K562 (cell line): ENCODE measurements at regions not wholly inside any gene's neighbourhood (a gene's known extent, or its start where the extent isn't known, plus 50 kb on each side); places are given as distances from the start of the nearest gene placed in this dataset.

Source experiments
- ATAC-seq: fragments of 200-7000 bp; cut with Tn5 transposase; 3 replicates; pipeline ENCODE4 v1.9.1; 2020; ENCODE audit warnings: moderate library complexity
- BruUV-seq: library from RNA; stranded (reverse); fragments of 400-500 nt; replicated peaks from 2 replicates; lab custom pipeline; 2021; lab: Mats Ljungman, UMichigan
- CTCF ChIA-PET: fragments of 300-600 bp; formaldehyde crosslinking; extraction: SDS; loops from one replicate; lab custom pipeline; 2021; ENCODE audit warnings: low intra/inter-chr PET ratio; lab: Yijun Ruan, JAX
- POLR2A ChIA-PET: fragments of 300-600, 350-650 bp; sonication (Branson Sonifier 250); formaldehyde crosslinking; extraction: SDS; loops from one replicate; lab custom pipeline; 2021; ENCODE audit warnings: antibody characterized with exemption, inconsistent platforms; lab: Yijun Ruan, JAX
- DNase-seq, 4 experiments: peaks; one replicate each; pipeline versions ENCODE4 v3.0.0 to v3.0.0-alpha.2; 2011 to 2018; ENCODE audit warnings: low spot score in 3 of 4, mixed read lengths in 3 of 4; ENCODE audit errors: extremely low read depth in 1 of 4
- FAIRE-seq: peaks from 2 replicates; lab custom pipeline; 2011; peaks lifted over from hg19 to GRCh38; lab: Jason Lieb, UNC
- H2AFZ ChIP-seq: 2 replicates; pipeline ENCODE4 v1.6.0; 2011; ENCODE audit warnings: low read depth, low read length, control low read depth, inconsistent platforms
- H3K27ac ChIP-seq: fragments of 200-600 bp; 3 replicates; pipeline ENCODE4 v1.8.0; 2011; ENCODE audit warnings: low read depth, mild to moderate bottlenecking, control low read depth, inconsistent platforms, low read length, moderate library complexity, mixed read lengths; ENCODE audit errors: extremely low read depth
- H3K27me3 ChIP-seq, 2 experiments: fragments of 300-600 bp in 1 of 2; 2 replicates in 1 of 2; 3 replicates in 1 of 2; pipeline versions ENCODE4 v1.6.0 to v1.8.0; 2011; ENCODE audit warnings: inconsistent platforms in 2 of 2, low read length in 2 of 2, mild to moderate bottlenecking in 1 of 2, mixed read lengths in 1 of 2, moderate library complexity in 1 of 2; ENCODE audit not compliant: control insufficient read depth in 2 of 2, insufficient read depth in 2 of 2
- H3K36me3 ChIP-seq: fragments of 300-600 bp; 3 replicates; pipeline ENCODE4 v1.8.0; 2011; ENCODE audit warnings: mild to moderate bottlenecking, low read length, inconsistent platforms; ENCODE audit not compliant: control insufficient read depth, insufficient read depth
- H3K4me1 ChIP-seq, 2 experiments: fragments of 200-600 bp in 1 of 2; replicated peaks in 1 of 2; 2 replicates in 1 of 2; 3 replicates in 1 of 2; pipeline versions ENCODE4 v1.5.1 to v1.8.0; 2011; ENCODE audit warnings: inconsistent platforms in 2 of 2, low read length in 2 of 2, mild to moderate bottlenecking in 1 of 2, mixed read lengths in 1 of 2, moderate library complexity in 1 of 2; ENCODE audit not compliant: control insufficient read depth in 2 of 2, insufficient read depth in 2 of 2
- H3K4me2 ChIP-seq: 2 replicates; pipeline ENCODE4 v1.6.1; 2011; ENCODE audit warnings: low read length, control low read depth, inconsistent platforms, mixed read lengths; ENCODE audit not compliant: insufficient read depth
- H3K4me3 ChIP-seq: fragments of 200-600 bp; sonication (generic), shearing (Covaris generic); 2 replicates; pipeline ENCODE4 v1.5.1; 2016; ENCODE audit warnings: control low read depth, inconsistent platforms
- H3K79me2 ChIP-seq: fragments of 200-600 bp; 3 replicates; pipeline ENCODE4 v1.8.0; 2011; ENCODE audit warnings: low read length, inconsistent platforms; ENCODE audit not compliant: control insufficient read depth, insufficient read depth
- H3K9ac ChIP-seq, 2 experiments: 2 replicates each; pipeline versions ENCODE4 v1.6.0 to v1.6.1; 2011; ENCODE audit warnings: low read depth in 2 of 2, low read length in 2 of 2, control low read depth in 1 of 2, inconsistent platforms in 1 of 2, mild to moderate bottlenecking in 1 of 2, mixed read lengths in 1 of 2; ENCODE audit not compliant: insufficient read depth in 1 of 2
- H3K9me1 ChIP-seq: one replicate; pipeline ENCODE4 v1.6.0; 2011; ENCODE audit warnings: inconsistent platforms, mild to moderate bottlenecking, low read length, moderate library complexity; ENCODE audit not compliant: control insufficient read depth, insufficient read depth
- H3K9me3 ChIP-seq: replicated peaks from 2 replicates; pipeline ENCODE4 v1.5.1; 2011; ENCODE audit warnings: low read depth, low read length, inconsistent platforms; ENCODE audit not compliant: control insufficient read depth, insufficient read depth
- H4K20me1 ChIP-seq: replicated peaks from 2 replicates; pipeline ENCODE4 v1.6.1; 2011; ENCODE audit warnings: low read length, inconsistent platforms, mixed read lengths; ENCODE audit not compliant: control insufficient read depth, insufficient read depth
- ARHGAP35 ChIP-seq: fragments of 450-650 bp; IDR thresholded peaks from 2 replicates; pipeline ENCODE4 v1.6.1; 2018; ENCODE audit not compliant: partially characterized antibody
- ASH1L ChIP-seq: fragments of 450-650 bp; IDR thresholded peaks from 2 replicates; pipeline ENCODE4 v1.6.1; 2018; ENCODE audit warnings: borderline replicate concordance, mild to moderate bottlenecking, low read depth; ENCODE audit not compliant: partially characterized antibody
- CHD2 ChIP-seq: IDR thresholded peaks from 2 replicates; pipeline ENCODE4 v1.6.1; 2011; ENCODE audit warnings: low read depth, low read length
- EWSR1 ChIP-seq: fragments of 450-650 bp; IDR thresholded peaks from 2 replicates; pipeline ENCODE4 v1.6.1; 2018; ENCODE audit warnings: borderline replicate concordance, mild to moderate bottlenecking, low read depth, moderate library complexity; ENCODE audit not compliant: partially characterized antibody
- FOXA3 ChIP-seq, 2 experiments: fragments of 450-650 bp in 1 of 2; sonication (generic) in 1 of 2; formaldehyde crosslinking; IDR thresholded peaks in 1 of 2; conservative IDR thresholded peaks in 1 of 2; 2 replicates each; pipeline versions ENCODE4 v1.4.0 to v1.8.0; 2020 to 2022; ENCODE audit warnings: mild to moderate bottlenecking in 2 of 2, missing genetic modification reagents in 1 of 2
- HEY1 ChIP-seq: fragments of 250-450 bp; sonication (Bioruptor Pico); IDR thresholded peaks from 2 replicates; pipeline ENCODE4 v1.5.0; 2020; ENCODE audit warnings: mild to moderate bottlenecking, moderate library complexity, borderline replicate concordance
- MTF1 ChIP-seq: fragments of 250-450 bp; sonication (Bioruptor Pico); IDR thresholded peaks from 2 replicates; pipeline ENCODE4 v1.9.0; 2021; ENCODE audit warnings: moderate library complexity, mild to moderate bottlenecking, inconsistent platforms, borderline replicate concordance
- PHF21A ChIP-seq: fragments of 450-650 bp; IDR thresholded peaks from 2 replicates; pipeline ENCODE4 v1.6.1; 2017; ENCODE audit warnings: low read depth, borderline replicate concordance
- SIRT6 ChIP-seq: IDR thresholded peaks from one replicate; pipeline ENCODE4 v1.6.1; 2012; ENCODE audit warnings: low read depth, mild to moderate bottlenecking, control low read depth, inconsistent platforms, low read length, moderate library complexity
- SMAD2 ChIP-seq: fragments of 150-350 bp; IDR thresholded peaks from 2 replicates; pipeline ENCODE4 v1.6.1; 2014; ENCODE audit warnings: low read depth, mild to moderate bottlenecking, low read length
- SP2 ChIP-seq: IDR thresholded peaks from 2 replicates; pipeline ENCODE4 v1.6.1; 2011; ENCODE audit warnings: mild to moderate bottlenecking, low read depth, low read length, moderate library complexity; ENCODE audit not compliant: poor library complexity, severe bottlenecking; ENCODE audit errors: extremely low read depth
- TEAD1 ChIP-seq, 2 experiments: fragments of 450-650 bp in 1 of 2; sonication (generic) in 1 of 2; formaldehyde crosslinking; IDR thresholded peaks; 2 replicates each; pipeline versions ENCODE4 v1.4.0 to v1.8.0; 2020 to 2022; ENCODE audit warnings: mild to moderate bottlenecking in 2 of 2, missing genetic modification reagents in 1 of 2
- TRIM24 ChIP-seq, 2 experiments: fragments of 450-650 bp; IDR thresholded peaks; 2 replicates each; pipeline ENCODE4 v1.6.1; 2016
- ZNF518B ChIP-seq: fragments of 250-450 bp; sonication (Bioruptor Pico); IDR thresholded peaks from 2 replicates; pipeline ENCODE4 v1.5.0; 2021; ENCODE audit warnings: mild to moderate bottlenecking, moderate library complexity
- ZNF707 ChIP-seq: fragments of 250-450 bp; sonication (Bioruptor Pico); conservative IDR thresholded peaks from 2 replicates; pipeline ENCODE4 v1.8.0; 2022; ENCODE audit warnings: inconsistent platforms, mild to moderate bottlenecking, moderate library complexity
- ZNF76 ChIP-seq: fragments of 250-450 bp; sonication (Bioruptor Pico); IDR thresholded peaks from 2 replicates; pipeline ENCODE4 v1.4.0; 2020; ENCODE audit warnings: mild to moderate bottlenecking, moderate library complexity, borderline replicate concordance
- WGBS: fragments of 100-300 bp; shearing (Covaris generic); methylation state at CpG from one replicate; pipeline ENCODE4 v1.1.6; 2016; ENCODE audit warnings: low coverage, mixed read lengths; ENCODE audit not compliant: insufficient coverage; ENCODE audit errors: missing lambda C conversion rate; 5-methylcytosine and 5-hydroxymethylcytosine counted together
- in situ Hi-C: fragments of 300-500 bp; cut with MboI; formaldehyde crosslinking; loops from 4 replicates; pipeline ENCODE4 v1.15.0; 2018; ENCODE audit warnings: inconsistent platforms, mixed read lengths
- intact Hi-C: fragments of 100-400 bp; cut with micrococcal nuclease; formaldehyde crosslinking; loops from 2 replicates; pipeline ENCODE4 v1.14.2; 2022
- TF ChIP-seq, protein P1 (sequence below): fragments of 450-650 bp; IDR thresholded peaks from 2 replicates; pipeline ENCODE4 v1.7.1; 2018; ENCODE audit warnings: mild to moderate bottlenecking, low read depth; ENCODE audit not compliant: partially characterized antibody

GRCh38 chr12:105723066-105723465 is 392.6 kb downstream of the C12orf75 start:
- Histone ChIP-seq H3K27ac (no peak overlapping the region), H3K9me1 (no peaks in the 10 kb centered on the region), H2AFZ (no peak overlapping the region), H4K20me1 (no peaks in the 10 kb centered on the region), H3K4me2 (no peak overlapping the region), H3K9me3 (no peaks in the 10 kb centered on the region), H3K79me2 (no peaks in the 10 kb centered on the region), H3K4me1 (no peaks in the 10 kb centered on the region), H3K4me3 (no peak overlapping the region), H3K27me3 (no peaks in the 10 kb centered on the region), H3K36me3 (no peaks in the 10 kb centered on the region), H3K9ac (no peak overlapping the region)
- no peak for FAIRE-seq
- CTCF ChIA-PET: no interaction called here
- in situ Hi-C loops (no loop called here), intact Hi-C loops (no loop called here)
- BruUV-seq: no TSS peak
- no peak for ATAC-seq
- POLR2A ChIA-PET: no interaction called here
- no peak for DNase-seq
- WGBS: 0% methylated on average over 2 of the region's 2 CpGs
- TF ChIP-seq ASH1L (no peak), ZNF76 (CRISPR knock-in tag) (no peak), FOXA3 (CRISPR knock-in tag; conservative IDR thresholded peaks at IDR 0.05 in 1 of 2, IDR thresholded peaks at IDR 0.05 in 1 of 2) (no peak), EWSR1 (no peak), ARHGAP35 (no peak), SMAD2 (no peak), TRIM24 (IDR thresholded peaks at IDR 0.05) (no peak), TEAD1 (CRISPR knock-in tag; IDR thresholded peaks at IDR 0.05) (no peak), SIRT6 (no peak), SP2 (no peak), PHF21A (no peak), ZNF518B (CRISPR knock-in tag) (no peak), ZNF707 (CRISPR knock-in tag) (no peak), CHD2 (no peak), MTF1 (no peak), HEY1 (CRISPR knock-in tag) (no peak)
- TF ChIP-seq, protein P1, sequence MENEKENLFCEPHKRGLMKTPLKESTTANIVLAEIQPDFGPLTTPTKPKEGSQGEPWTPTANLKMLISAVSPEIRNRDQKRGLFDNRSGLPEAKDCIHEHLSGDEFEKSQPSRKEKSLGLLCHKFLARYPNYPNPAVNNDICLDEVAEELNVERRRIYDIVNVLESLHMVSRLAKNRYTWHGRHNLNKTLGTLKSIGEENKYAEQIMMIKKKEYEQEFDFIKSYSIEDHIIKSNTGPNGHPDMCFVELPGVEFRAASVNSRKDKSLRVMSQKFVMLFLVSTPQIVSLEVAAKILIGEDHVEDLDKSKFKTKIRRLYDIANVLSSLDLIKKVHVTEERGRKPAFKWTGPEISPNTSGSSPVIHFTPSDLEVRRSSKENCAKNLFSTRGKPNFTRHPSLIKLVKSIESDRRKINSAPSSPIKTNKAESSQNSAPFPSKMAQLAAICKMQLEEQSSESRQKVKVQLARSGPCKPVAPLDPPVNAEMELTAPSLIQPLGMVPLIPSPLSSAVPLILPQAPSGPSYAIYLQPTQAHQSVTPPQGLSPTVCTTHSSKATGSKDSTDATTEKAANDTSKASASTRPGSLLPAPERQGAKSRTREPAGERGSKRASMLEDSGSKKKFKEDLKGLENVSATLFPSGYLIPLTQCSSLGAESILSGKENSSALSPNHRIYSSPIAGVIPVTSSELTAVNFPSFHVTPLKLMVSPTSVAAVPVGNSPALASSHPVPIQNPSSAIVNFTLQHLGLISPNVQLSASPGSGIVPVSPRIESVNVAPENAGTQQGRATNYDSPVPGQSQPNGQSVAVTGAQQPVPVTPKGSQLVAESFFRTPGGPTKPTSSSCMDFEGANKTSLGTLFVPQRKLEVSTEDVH: no peak
